ENCODE measurements at regions not wholly inside any gene's neighbourhood (a gene's known extent, or its start where the extent isn't known, plus 50 kb on each side); places are given as distances from the start of the nearest gene placed in this dataset.
"Not testable (repeated sequence)": the region's sequence is repeated elsewhere in the genome, so short reads cannot be mapped to it uniquely, and the experiment has no call there.

GRCh38 chr3:5480190-5480589 lies 292.7 kb downstream of the EDEM1 start:
- no peak for DNase-seq

DNA sequence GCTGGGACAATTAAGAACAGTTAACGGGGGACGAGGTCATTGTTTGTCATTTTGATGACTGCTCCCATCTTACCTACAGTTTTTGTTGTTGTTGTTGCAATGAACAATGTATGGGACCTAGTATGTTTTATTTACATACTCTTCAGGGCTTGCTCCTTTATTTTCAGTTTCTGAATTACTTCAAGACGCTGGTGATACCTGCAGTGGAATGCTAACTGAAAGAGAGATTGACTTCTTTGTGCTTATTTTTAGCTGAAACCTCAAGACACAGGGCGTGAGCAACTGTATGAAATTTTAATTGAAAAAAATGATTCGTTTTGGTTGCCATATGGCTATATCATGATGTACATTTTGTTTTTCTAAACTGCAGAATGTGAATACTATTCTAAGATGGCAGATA lies 297.9 kb downstream of the EDEM1 start:
- DNase-seq = no peak

DNA sequence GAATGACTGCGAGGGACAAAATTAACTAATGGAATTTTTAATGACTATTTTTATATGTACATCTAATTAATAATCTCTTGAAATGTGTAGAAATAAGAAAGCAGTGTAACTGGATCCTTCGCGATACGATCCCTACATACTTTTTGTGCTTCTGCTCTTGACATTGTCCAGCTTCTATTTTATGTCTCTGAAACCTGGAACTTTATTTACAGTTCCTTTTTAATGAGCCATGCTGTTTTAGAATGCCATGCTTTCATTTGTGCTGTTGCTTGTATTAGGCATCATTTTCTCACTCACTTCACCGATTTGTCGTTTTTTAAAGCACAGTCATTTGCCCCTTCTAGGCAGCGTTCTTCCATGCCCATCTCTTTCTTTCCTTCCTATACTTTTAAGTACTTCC lies 301.3 kb downstream of the EDEM1 start:
- DNase-seq = no peak

GRCh38 chr3:5489536-5489935 lies 302.0 kb downstream of the EDEM1 start:
- no peak for DNase-seq

DNA sequence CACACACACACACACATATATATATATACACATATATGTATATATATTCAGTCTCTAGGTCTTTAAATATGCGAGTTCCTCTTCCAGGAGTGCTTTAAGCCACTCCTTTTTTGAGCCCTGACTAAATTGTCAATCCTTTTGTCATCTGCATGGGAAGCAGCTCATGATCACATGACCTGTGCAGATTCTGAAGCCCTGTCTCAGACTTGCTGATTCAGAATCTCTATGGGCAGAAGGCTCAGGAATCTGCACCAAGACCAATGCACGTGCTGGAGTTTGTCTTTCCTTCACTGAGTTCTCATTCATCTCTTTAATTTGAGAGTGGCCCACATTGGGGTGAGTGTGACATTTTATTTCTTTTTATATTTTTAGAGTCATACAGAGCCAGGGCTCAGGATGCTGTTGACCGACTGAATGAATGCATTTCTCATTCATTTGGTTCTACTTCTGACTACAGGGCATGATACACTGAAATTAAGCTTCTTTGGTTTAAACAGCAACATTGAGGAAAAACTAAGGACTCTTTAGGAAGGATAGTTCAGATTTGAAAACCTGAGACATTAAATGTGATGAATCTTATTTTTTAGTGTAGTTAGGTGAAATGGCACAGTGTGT lies 307.5 kb downstream of the EDEM1 start:
- no peak for DNase-seq

- DNase-seq = no peak
Measured at GRCh38 chr3:5497497-5497896, 310.0 kb downstream of the EDEM1 start.

GRCh38 chr3:5498981-5499380 lies 311.5 kb downstream of the EDEM1 start:
- DNase-seq = no peak

DNA sequence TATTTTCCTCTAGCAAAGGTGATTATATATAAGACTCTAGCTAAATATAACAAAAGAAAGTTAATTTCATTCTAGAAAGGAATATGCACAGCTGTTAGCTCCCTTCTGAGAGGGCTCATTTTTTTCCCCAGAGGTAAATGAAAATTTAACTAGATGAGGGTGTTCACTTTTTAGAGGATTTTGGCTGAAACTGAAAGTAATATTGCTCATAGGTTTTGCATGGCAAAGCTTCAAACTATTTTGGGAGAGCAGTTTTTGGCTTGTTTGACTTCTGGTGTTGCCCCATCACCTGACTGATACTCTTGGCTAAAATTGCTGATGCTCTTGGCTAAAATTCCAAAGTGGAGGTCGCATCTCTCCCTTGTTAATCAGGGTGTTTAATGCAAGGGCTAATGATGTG lies 311.9 kb downstream of the EDEM1 start:
- no peak for DNase-seq

GRCh38 chr3:5503136-5503535 lies 315.6 kb downstream of the EDEM1 start:
- no peak for DNase-seq

DNA sequence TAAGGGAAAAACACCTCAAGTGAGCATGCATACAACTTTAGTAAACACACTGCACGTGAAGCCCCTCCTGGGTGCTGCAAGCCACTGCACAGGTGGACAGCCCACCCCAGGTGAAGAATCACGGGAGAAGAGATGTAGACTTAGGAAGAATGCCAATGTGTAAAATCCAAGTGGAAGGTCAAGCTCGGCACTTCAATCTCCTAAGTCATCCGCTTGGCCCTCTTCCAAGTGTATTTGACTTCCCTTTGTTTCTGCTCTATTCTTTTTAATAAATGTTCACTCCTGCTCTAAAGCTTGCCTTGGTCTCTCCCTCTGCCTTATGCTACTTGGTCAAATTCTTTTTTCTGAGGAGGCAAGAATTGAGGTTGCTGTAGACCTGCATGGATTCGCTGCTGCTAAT lies 316.6 kb downstream of the EDEM1 start:
- DNase-seq = no peak

DNA sequence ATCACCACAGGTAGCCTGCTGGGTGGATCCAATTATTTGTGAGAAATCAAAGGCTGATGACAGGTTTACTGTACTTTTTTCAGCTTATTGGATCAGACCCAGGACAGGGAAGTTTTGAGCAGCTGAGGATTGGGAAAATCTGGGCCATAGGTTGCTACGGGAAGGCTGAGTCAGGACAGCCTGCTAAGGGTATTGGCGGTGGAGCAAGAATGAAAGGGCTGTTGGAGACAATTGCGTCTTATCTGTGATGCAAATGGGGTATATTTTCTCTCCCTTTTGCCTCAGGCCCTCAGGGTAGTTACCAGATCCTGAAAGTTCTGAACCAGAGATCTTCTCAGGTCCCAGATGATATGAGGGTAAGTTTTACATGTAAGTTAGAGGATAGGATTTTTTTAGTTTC lies 317.7 kb downstream of the EDEM1 start:
- no peak for DNase-seq

- DNase-seq = no peak
Measured at GRCh38 chr3:5505997-5506396, 318.5 kb downstream of the EDEM1 start.

GRCh38 chr3:5508860-5509259 lies 321.4 kb downstream of the EDEM1 start:
- not testable (repeated sequence) for DNase-seq

- DNase-seq = no peak
Measured at GRCh38 chr3:5510300-5510699, 322.8 kb downstream of the EDEM1 start.

- DNase-seq = no peak
Measured at GRCh38 chr3:5517921-5518320, 330.4 kb downstream of the EDEM1 start.

DNA sequence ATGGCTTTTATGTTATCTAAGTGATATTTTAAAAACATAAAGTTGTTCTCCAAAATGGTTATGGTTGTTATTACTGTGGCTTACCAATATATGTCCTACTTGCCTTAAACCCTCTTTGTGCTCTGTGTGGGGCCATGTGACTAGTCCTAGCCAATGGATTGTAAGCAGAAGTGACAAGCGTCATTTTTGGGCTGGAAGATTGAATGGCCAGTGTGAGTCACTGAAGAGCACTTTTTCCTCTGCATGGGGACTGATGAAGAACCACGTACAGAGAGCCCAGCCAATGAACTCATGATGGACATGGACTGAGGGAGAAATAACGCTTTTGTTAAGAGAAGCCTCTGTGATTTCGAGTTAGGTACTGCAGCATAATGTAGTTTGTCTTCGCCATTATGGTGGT lies 332.7 kb downstream of the EDEM1 start:
- no peak for DNase-seq

DNA sequence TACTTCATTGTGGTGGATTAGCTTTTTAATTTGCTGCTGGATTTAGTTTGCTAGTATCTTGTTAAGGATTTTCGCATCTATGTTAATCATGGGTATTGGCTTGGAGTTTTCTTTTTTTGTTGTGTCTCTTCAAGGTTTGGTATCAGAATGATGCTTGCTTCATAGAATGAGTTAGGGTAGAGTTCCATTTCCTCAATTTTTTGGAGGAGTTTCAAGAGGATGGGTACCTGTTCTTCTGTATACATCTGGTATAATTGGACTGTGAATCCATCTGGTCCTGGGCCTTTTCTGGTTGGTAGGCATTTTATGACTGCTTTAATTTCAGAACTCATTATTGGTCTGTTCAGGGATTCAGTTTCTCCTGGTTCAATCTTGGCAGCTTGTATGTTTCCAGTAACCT lies 335.6 kb downstream of the EDEM1 start:
- no peak for DNase-seq

DNA sequence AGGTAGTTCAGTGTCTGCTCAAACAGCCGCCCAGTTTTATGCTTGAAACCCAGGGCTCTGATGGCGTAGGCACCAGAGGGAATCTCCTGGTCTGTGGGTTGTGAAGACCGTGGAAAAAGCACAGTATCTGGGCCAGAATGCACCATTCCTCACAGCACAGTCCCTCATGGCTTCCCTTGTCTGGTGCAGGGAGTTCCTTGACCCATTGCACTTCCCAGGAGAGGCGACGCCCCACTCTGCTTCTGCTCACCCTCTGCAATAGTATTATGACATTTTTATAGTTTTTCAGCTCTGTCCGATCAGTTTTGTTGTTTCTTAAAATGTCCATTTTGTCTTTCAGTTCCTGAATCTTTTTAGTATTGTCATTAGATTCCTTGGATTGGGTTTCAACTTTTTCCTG lies 343.5 kb downstream of the EDEM1 start:
- DNase-seq = no peak

DNA sequence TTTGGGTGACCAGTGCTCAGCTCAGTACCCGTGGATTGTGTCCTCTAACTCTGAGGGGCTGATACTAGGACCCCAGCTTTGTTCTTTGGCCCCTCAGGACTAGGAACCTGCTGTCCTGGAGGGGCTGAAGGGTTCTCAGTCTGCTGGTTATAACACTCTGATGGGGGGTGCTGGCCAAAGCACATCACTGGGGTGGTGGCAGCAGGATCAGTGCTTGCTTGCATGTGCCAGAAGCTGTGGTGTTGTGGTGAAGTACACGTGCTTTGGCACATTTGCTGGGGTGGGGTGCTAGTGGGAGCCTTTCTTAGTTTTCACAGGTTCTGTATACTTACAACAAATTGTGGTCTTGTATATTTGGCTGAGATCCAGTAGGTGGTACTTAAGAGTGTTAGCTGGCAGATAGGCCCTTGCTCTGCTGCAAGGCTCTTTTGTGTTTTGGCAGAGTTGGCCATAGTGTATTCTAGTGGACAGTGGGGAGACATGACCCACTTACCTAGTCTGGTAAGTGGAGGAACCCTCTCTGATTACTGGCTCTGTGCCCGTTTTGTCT lies 344.3 kb downstream of the EDEM1 start:
- DNase-seq = no peak

- DNase-seq = no peak
Measured at GRCh38 chr3:5540532-5540931, 353.0 kb downstream of the EDEM1 start.

- DNase-seq = no peak
Measured at GRCh38 chr3:5542472-5542871, 355.0 kb downstream of the EDEM1 start.

DNA sequence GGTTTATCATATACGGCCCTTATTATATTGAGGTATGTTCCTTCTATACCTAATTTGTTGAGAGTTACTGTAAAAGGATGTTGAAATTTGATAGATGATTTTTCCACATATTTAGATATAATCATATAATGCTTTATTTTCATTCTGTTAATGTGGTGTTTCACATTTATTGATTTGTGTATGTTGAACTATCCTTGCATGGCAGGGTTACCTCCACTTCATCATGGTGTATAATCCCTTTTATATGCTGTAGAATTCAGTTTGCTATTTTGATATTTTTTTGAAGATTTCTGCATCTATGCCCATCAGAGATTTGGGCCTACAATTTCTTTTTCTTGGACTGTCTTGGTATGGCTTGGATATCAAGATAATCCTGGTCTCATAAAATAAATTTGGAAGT lies 355.5 kb downstream of the EDEM1 start:
- DNase-seq = no peak

GRCh38 chr3:5545719-5546118 lies 358.2 kb downstream of the EDEM1 start:
- DNase-seq = no peak

- DNase-seq = no peak
Measured at GRCh38 chr3:5553203-5553602, 365.7 kb downstream of the EDEM1 start.

DNA sequence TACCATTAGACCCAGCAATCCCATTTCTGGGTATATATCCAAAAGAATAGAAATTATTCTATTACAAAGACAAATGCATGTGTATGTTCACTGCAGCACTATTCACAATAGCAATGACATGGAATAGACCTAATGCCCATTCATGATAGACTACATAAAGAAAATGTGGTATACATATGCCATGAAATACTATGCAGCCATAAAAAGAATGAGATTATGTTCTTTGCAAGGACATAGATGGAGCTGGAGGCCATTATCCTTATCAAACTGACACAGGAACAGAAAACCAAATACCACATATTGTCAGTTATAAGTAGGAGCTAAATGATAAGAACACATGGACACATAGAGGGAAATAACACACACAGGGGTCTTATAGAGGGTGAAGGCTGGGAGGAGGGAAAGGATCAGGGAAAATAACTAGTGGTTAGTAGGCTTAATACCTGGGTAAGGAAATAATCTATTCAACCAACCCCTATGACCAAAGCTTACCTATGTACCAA lies 366.8 kb downstream of the EDEM1 start:
- no peak for DNase-seq

All from effector CD4-positive, alpha-beta T cell (primary cell).